WTC11 (cell line): ENCODE measurements at regions not wholly inside any gene's neighbourhood (a gene's known extent, or its start where the extent isn't known, plus 50 kb on each side); places are given as distances from the start of the nearest gene placed in this dataset.

ENCODE experiments used
- ATAC-seq: fragments of 200-7000 bp; cut with Tn5 transposase; 2 replicates; pipeline ENCODE4 v1.10.0; 2021; ENCODE audit warnings: mild to moderate bottlenecking, moderate library complexity
- CTCF ChIA-PET: fragments of 300-600 bp; sonication (Branson Sonifier 250); formaldehyde crosslinking; loops from one replicate; lab custom pipeline; 2021; ENCODE audit warnings: antibody characterized with exemption; lab: Charles Lee
- POLR2A ChIA-PET: fragments of 350-600 bp; sonication (Branson Sonifier 250); formaldehyde crosslinking; loops from one replicate; lab custom pipeline; 2021; ENCODE audit warnings: antibody characterized with exemption; lab: Charles Lee
- DNase-seq: peaks from one replicate; pipeline ENCODE4 v3.0.0; 2021; ENCODE audit warnings: low spot score
- H3K27ac Mint-ChIP-seq: 2 replicates; pipeline ENCODE4 v1.8.0; 2021; ENCODE audit warnings: mixed read lengths
- H3K27me3 Mint-ChIP-seq: 2 replicates; pipeline ENCODE4 v1.8.0; 2021; ENCODE audit warnings: low read depth, mild to moderate bottlenecking, moderate library complexity, mixed read lengths
- H3K36me3 Mint-ChIP-seq: 2 replicates; pipeline ENCODE4 v1.8.0; 2021; ENCODE audit warnings: mixed read lengths
- H3K4me1 Mint-ChIP-seq: 2 replicates; pipeline ENCODE4 v1.8.0; 2022; ENCODE audit warnings: mixed read lengths
- H3K4me3 Mint-ChIP-seq: 2 replicates; pipeline ENCODE4 v1.8.0; 2021; ENCODE audit warnings: mild to moderate bottlenecking, moderate library complexity, mixed read lengths
- H3K9me3 Mint-ChIP-seq: 2 replicates; pipeline ENCODE4 v1.8.0; 2021; ENCODE audit warnings: mixed read lengths
- ATF1 ChIP-seq: sonication (generic); formaldehyde crosslinking; IDR thresholded peaks from 2 replicates; pipeline ENCODE4 v1.8.1; 2023; ENCODE audit warnings: mild to moderate bottlenecking, moderate library complexity, missing genetic modification reagents
- ATF6 ChIP-seq: sonication (generic); formaldehyde crosslinking; IDR thresholded peaks from 2 replicates; pipeline ENCODE4 v1.8.1; 2023; ENCODE audit warnings: mild to moderate bottlenecking, missing genetic modification reagents
- CBFB ChIP-seq: sonication (generic); formaldehyde crosslinking; IDR thresholded peaks from 2 replicates; pipeline ENCODE4 v1.8.1; 2022; ENCODE audit warnings: mild to moderate bottlenecking, low read depth, missing genetic modification reagents
- CREB1 ChIP-seq: sonication (generic); formaldehyde crosslinking; IDR thresholded peaks from 2 replicates; pipeline ENCODE4 v1.8.0; 2023; ENCODE audit warnings: mild to moderate bottlenecking, missing genetic modification reagents
- ELF4 ChIP-seq: sonication (generic); formaldehyde crosslinking; IDR thresholded peaks from 2 replicates; pipeline ENCODE4 v1.8.1; 2022; ENCODE audit warnings: low read depth, mild to moderate bottlenecking, moderate library complexity, missing genetic modification reagents
- GABPB1 ChIP-seq: sonication (generic); formaldehyde crosslinking; IDR thresholded peaks from 2 replicates; pipeline ENCODE4 v1.8.1; 2023; ENCODE audit warnings: mild to moderate bottlenecking, missing genetic modification reagents
- HMGA2 ChIP-seq: fragments of 250-450 bp; sonication (Bioruptor Pico); IDR thresholded peaks from 2 replicates; pipeline ENCODE4 v1.4.0; 2021; ENCODE audit warnings: mild to moderate bottlenecking, moderate library complexity
- HMGXB4 ChIP-seq: sonication (generic); formaldehyde crosslinking; IDR thresholded peaks from 2 replicates; pipeline ENCODE4 v1.8.1; 2023; ENCODE audit warnings: mild to moderate bottlenecking, moderate library complexity, missing genetic modification reagents
- KAT7 ChIP-seq: sonication (generic); formaldehyde crosslinking; IDR thresholded peaks from 2 replicates; pipeline ENCODE4 v1.8.1; 2023; ENCODE audit warnings: missing genetic modification reagents, mild to moderate bottlenecking, borderline replicate concordance
- PRRX2 ChIP-seq: fragments of 250-450 bp; sonication (Bioruptor Pico); IDR thresholded peaks from 2 replicates; pipeline ENCODE4 v1.8.0; 2021; ENCODE audit warnings: mild to moderate bottlenecking
- RELA ChIP-seq: sonication (generic); formaldehyde crosslinking; IDR thresholded peaks from 2 replicates; pipeline ENCODE4 v1.8.1; 2022; ENCODE audit warnings: missing genetic modification reagents, mild to moderate bottlenecking, borderline replicate concordance
- TCF7 ChIP-seq: sonication (generic); formaldehyde crosslinking; IDR thresholded peaks from 2 replicates; pipeline ENCODE4 v1.8.0; 2022; ENCODE audit warnings: mild to moderate bottlenecking, low read depth, missing genetic modification reagents, moderate library complexity
- TP53 ChIP-seq: sonication (generic); formaldehyde crosslinking; IDR thresholded peaks from 2 replicates; pipeline ENCODE4 v1.8.1; 2023; ENCODE audit warnings: mild to moderate bottlenecking, missing genetic modification reagents
- USF1 ChIP-seq: sonication (generic); formaldehyde crosslinking; IDR thresholded peaks from 2 replicates; pipeline ENCODE4 v1.8.0; 2022; ENCODE audit warnings: mild to moderate bottlenecking, missing genetic modification reagents
- USF2 ChIP-seq: sonication (generic); formaldehyde crosslinking; IDR thresholded peaks from 2 replicates; pipeline ENCODE4 v1.8.1; 2023; ENCODE audit warnings: mild to moderate bottlenecking, missing genetic modification reagents, moderate library complexity
- ZBTB21 ChIP-seq: sonication (generic); formaldehyde crosslinking; IDR thresholded peaks from 2 replicates; pipeline ENCODE4 v1.8.1; 2023; ENCODE audit warnings: mild to moderate bottlenecking, missing genetic modification reagents, borderline replicate concordance
- ZNF219 ChIP-seq: sonication (generic); formaldehyde crosslinking; IDR thresholded peaks from 2 replicates; pipeline ENCODE4 v1.8.0; 2023; ENCODE audit warnings: missing genetic modification reagents, mild to moderate bottlenecking, borderline replicate concordance
- ZNF396 ChIP-seq: fragments of 250-450 bp; sonication (Bioruptor Pico); IDR thresholded peaks from 2 replicates; pipeline ENCODE4 v1.8.0; 2021; ENCODE audit warnings: mild to moderate bottlenecking, moderate library complexity, borderline replicate concordance
- ZNF512 ChIP-seq: sonication (generic); formaldehyde crosslinking; IDR thresholded peaks from 2 replicates; pipeline ENCODE4 v1.8.1; 2022; ENCODE audit warnings: missing genetic modification reagents, borderline replicate concordance
- ZNF532 ChIP-seq: fragments of 250-450 bp; sonication (Bioruptor Pico); IDR thresholded peaks from 2 replicates; pipeline ENCODE4 v1.9.0; 2021; ENCODE audit warnings: mild to moderate bottlenecking, borderline replicate concordance

GRCh38 chr4:181820553-181820952, 422.6 kb upstream of the TENM3 start:
- peaks cover 11% of the 10 kb centered on the region for H3K36me3 Mint-ChIP-seq
- no peak overlapping the region for H3K27ac Mint-ChIP-seq
- no peak for ATAC-seq
- POLR2A ChIA-PET: no interaction called here
- no peak for TF ChIP-seq GABPB1 (CRISPR knock-in tag)
- no peak for TF ChIP-seq TCF7 (CRISPR knock-in tag)
- no peak for TF ChIP-seq ATF6
- no peak for TF ChIP-seq PRRX2 (CRISPR knock-in tag)
- no peak for TF ChIP-seq ZBTB21 (CRISPR knock-in tag)
- TF ChIP-seq USF1 (CRISPR knock-in tag): no peak
- TF ChIP-seq RELA: no peak
- no peak for TF ChIP-seq KAT7 (CRISPR knock-in tag)
- TF ChIP-seq, all 79 proteins: peak for 0
- CTCF ChIA-PET: no interaction called here
- no peak for DNase-seq
- peaks cover 15% of the 10 kb centered on the region for H3K9me3 Mint-ChIP-seq
- H3K27me3 Mint-ChIP-seq: no peaks in the 10 kb centered on the region
- no peak overlapping the region for H3K4me3 Mint-ChIP-seq
- peaks cover 32% of the 10 kb centered on the region for H3K4me1 Mint-ChIP-seq

- DNase-seq (no peak), ATAC-seq (peak; percentile 26; the same call in 1 of the 2 replicates)
- POLR2A ChIA-PET: no interaction called here
- peaks cover 11% of the 10 kb centered on the region for H3K36me3 Mint-ChIP-seq
- H3K27me3 Mint-ChIP-seq: no peaks in the 10 kb centered on the region
- peak overlapping the region; percentile 19; the same call in 1 of the 2 replicates for H3K27ac Mint-ChIP-seq
- peaks cover 33% of the 10 kb centered on the region for H3K4me1 Mint-ChIP-seq
- CTCF ChIA-PET: no interaction called here
- H3K4me3 Mint-ChIP-seq: no peak overlapping the region
- H3K9me3 Mint-ChIP-seq: peaks cover 15% of the 10 kb centered on the region
- TF ChIP-seq ZNF219 (CRISPR knock-in tag) (no peak), TCF7 (CRISPR knock-in tag) (no peak), USF2 (no peak), HMGXB4 (CRISPR knock-in tag) (no peak), ELF4 (CRISPR knock-in tag) (no peak), CBFB (CRISPR knock-in tag) (no peak), TP53 (CRISPR knock-in tag) (no peak), ZNF512 (no peak), PRRX2 (CRISPR knock-in tag) (no peak), CREB1 (CRISPR knock-in tag) (no peak), HMGA2 (CRISPR knock-in tag) (no peak), ZNF396 (CRISPR knock-in tag) (no peak), ZNF532 (CRISPR knock-in tag) (no peak), ATF1 (CRISPR knock-in tag) (no peak), GABPB1 (CRISPR knock-in tag) (no peak)
These were observed 421.9 kb upstream of the TENM3 start for GRCh38 chr4:181821039-181822004.
